NCI-H187 (cell line): ENCODE measurements at regions not wholly inside any gene's neighbourhood (a gene's known extent, or its start where the extent isn't known, plus 50 kb on each side); places are given as distances from the start of the nearest gene placed in this dataset.
A peak's percentile ranks its signal among the peaks of the same experiment; 100 is the strongest.
"Not testable (repeated sequence)": the region's sequence is repeated elsewhere in the genome, so short reads cannot be mapped to it uniquely, and the experiment has no call there.

Experiments used
- DNase-seq, 2 experiments: peaks; one replicate each; lab custom pipeline; 2025; lab: John Stamatoyannopoulos, UW

DNA sequence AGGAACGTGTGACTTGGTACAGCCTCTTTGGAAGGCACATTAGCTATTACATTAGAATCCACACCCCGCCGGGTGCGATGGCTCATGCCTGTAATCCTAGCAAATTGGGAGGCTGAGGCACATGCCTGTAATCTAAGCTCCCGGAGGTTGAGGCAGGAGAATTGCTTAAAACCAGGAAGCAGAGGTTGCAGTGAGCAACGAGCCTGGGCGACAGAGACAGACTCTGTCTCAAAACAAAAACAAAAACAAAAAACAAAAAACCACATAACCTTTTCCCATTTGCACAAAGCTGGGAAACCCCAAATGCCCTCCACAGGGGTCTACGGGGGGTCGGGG is 82.7 kb upstream of the METTL9 start:
- DNase-seq: not testable (repeated sequence)

DNA sequence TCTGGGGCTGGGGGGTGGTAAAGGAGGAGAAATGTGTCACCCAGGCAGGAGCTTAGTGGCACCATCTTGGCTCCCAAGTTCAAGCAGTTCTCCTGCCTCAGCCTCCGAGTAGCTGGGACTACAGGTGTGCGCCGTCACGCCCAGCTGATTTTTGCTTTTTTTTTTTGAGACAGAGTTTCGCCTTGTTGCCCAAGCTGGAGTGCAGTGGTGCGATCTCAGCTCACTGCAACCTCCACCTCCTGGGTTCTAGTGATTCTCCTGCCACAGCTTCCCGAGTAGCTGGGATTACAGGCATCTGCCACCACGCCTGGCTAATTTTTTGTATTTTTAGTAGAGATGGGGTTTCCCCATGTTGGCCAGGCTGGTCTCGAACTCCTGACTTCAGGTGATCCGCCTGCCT is 82.1 kb upstream of the METTL9 start:
- not testable (repeated sequence) for DNase-seq

- DNase-seq: not testable (repeated sequence)
Observed at GRCh38 chr16:21519361-21520133, 79.8 kb upstream of the METTL9 start.

- peak; percentile 42 to 44 for DNase-seq
Observed at GRCh38 chr16:21520134-21521047, 79.0 kb upstream of the METTL9 start.

DNA sequence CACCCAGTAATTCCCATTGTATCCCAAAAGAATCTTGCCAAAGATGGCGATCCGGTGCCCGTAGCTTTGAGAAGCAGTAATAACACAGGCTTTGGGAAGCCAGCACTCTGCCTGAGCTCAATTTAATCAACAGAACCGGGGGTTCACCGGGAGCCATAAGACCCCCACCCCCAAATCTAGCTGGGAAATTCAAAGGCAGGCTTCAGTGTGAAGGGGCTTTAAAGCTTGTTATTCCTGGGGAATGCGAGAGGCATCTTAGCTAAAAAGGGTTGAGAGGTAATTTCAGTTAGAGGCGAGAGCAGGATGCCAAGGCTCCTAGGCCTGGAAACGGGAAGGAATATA is 78.4 kb upstream of the METTL9 start:
- DNase-seq: not testable (repeated sequence)

DNA sequence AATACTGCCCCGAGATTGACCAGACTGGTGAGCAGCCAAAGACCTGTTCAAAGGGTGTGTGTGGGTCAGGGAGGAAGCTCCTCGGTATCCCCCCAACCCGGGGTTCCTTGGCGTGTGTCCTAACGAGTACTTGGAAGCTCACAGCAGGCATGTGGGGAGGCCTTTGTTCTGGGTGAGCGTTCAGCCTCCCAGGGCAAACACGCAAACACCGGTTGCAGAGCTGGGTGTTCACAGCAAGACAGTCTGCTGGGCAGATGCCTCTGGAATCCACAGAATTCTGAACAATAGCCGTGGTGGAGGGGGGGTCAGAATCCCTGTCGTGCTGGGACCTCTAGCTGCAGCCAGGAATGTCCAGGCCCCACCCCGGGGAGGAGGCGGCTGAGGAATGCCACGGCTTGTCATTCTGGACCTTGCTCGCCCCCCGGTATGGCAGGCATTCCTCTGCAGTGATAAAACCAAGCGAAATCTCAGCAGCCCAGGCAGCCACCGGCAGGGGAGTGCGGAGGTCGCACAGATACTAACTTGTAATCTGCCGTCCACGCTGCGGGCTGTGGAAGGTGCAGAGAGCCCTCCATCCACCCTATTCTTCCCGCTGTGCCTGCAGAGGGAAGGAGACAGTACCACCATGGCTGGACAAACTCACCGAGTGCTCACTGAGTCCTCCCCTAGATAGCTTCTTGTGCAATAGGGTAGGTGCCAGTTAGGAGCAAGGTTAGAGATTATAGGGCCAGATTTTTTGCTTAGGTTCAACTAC is 77.8 kb upstream of the METTL9 start:
- not testable (repeated sequence) for DNase-seq

- DNase-seq: not testable (repeated sequence)
Observed at GRCh38 chr16:21522846-21523245, 76.5 kb upstream of the METTL9 start.

GRCh38 chr16:21523411-21524067 is 75.8 kb upstream of the METTL9 start:
- no peak for DNase-seq

DNA sequence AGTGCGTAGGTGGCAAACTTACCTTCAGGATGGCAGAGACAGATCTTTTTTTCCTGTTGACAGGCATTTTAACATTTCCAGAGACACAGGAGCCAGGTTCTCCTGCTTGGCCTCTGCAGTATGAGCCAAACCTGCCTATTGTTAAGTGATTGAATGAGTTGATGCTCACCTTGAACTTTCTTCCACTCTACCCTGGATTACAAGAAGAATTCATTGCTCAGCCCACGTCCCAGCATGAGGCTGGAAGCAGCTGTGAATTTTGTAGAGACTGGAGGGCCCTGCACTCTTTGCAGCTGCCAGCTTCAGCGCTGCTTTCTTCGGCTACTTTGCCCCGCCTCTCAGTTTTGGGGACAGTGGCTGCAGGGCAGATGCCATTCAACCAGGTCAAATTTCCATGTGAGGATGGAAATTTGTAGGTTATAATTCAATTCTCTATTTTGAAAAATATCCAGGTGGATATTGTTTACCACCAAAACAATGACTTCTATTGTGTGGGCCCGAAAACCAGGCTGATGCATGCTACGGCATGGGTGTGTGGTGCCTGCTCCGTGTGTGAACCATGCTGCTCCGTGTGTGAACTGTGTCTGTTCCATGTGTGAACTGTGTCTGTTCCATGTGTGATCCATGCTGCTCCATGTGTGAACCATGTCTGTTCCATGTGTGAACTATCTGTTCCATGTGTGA is 75.2 kb upstream of the METTL9 start:
- DNase-seq: no peak

GRCh38 chr16:21524752-21525028 is 74.7 kb upstream of the METTL9 start:
- DNase-seq: not testable (repeated sequence)

- not testable (repeated sequence) for DNase-seq
Observed at GRCh38 chr16:21525029-21525895, 74.1 kb upstream of the METTL9 start.

- DNase-seq: not testable (repeated sequence)
Observed at GRCh38 chr16:21525956-21526922, 73.1 kb upstream of the METTL9 start.

DNA sequence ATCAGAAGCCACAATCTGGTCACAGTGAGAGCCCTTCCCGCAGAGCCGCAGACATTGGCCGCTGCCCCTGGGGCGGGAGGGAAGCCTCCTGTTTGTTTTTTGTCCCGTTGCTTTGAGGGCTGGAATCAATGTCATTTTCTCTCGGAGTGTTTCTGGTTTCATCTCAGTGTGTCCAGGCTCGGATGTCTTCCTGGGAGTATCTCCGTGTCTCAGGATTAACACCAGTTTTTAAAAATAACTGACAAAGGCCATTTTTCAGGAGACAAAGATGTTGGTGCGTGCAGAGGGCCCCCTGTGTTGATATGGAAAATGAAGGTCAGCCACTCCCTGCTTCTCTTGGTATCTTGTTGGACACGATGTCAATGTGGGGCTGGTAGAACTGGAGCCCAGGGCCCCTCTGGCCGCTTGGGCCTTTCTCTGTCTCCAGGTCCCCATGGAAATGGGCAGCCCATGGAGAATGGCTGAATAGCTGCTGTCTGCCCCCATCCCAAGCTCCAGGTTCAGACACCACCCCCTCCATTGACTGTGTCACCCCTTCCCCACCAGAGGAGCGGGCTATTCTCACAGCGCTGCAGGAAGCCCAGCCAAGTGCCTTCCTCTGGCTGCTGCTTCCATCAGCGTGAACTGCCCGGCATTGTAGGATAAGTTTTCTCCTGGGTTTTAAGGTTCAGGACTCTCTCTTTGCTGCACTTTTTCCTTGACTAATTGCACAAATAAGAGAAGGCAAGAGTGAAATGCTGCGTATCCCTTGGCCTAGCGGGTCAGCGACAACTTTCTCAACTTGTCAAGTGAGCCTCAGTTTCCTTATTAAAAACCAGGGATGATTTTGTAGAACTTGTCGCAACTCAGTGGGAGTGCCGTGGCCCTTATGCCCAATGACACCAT is 72.2 kb upstream of the METTL9 start:
- DNase-seq: no peak

GRCh38 chr16:21529060-21529658 is 70.2 kb upstream of the METTL9 start:
- DNase-seq: not testable (repeated sequence)

DNA sequence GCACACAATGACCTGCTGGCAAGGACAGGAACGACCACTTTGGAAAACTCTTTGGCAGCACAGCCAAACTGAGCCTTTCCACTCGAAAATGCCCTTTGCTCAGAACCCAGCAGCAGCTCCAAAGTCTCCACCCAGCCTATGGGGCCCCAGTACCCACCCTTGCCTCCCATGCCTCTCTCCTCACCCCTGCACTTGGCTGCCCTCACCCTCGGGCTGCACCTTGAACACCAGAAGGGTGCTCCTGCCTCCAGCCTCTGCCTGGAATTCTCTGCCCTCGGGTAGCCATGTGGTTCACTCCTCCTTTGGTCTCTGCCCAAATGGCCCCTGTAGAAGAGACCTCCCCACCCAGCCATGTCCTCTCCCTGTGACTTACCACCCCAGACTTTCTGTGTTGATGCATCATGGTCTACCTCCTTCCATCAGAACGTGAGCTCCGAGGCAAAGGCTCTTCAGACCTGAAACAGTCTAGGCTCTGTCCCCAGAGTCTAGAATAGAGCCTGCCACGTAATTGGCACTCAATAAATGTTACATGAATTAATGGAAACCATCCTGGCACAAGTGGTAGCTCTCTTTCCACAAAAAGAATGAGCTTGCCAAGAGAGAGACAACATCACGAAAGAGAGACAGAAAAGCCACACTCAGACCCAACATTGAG is 68.5 kb upstream of the METTL9 start:
- DNase-seq: not testable (repeated sequence)

- DNase-seq: not testable (repeated sequence)
Observed at GRCh38 chr16:21532996-21533395, 66.4 kb upstream of the METTL9 start.

GRCh38 chr16:21533474-21533873 is 65.9 kb upstream of the METTL9 start:
- not testable (repeated sequence) for DNase-seq
